ENCODE measurements at regions not wholly inside any gene's neighbourhood (a gene's known extent, or its start where the extent isn't known, plus 50 kb on each side); places are given as distances from the start of the nearest gene placed in this dataset.

DNA sequence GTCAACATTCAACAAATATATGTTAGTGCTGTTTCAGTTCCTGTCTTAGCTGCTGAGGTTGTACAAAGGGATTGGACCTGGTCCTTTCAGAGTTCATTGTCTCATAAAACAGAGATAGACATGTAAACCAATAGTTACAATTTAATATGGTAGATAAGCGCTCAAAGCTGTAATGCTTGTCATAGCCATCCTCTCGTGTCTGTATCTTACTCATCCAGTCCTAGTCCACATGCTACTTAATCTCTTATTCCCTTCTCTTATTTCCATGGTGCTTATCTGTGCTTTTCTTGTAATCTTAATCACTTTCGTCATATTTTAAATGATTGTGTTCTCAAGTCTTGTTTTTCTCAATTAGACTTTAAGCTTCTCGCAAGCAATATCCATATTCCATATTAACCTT lies 185.2 kb upstream of the OBI1 start (continued):
- no peak for TF ChIP-seq SRF (IDR thresholded peaks at IDR 0.05; ENCODE audit: low read depth, low read length)
- TF ChIP-seq HDAC6 (IDR thresholded peaks at IDR 0.05; ENCODE audit: low read depth, low read length) = no peak
- TF ChIP-seq BRCA1 (IDR thresholded peaks at IDR 0.05; ENCODE audit: low read depth, low read length) = no peak

All from H1 (cell line).